DMS53 (cell line): ENCODE measurements at regions not wholly inside any gene's neighbourhood (a gene's known extent, or its start where the extent isn't known, plus 50 kb on each side); places are given as distances from the start of the nearest gene placed in this dataset.
A peak's percentile ranks its signal among the peaks of the same experiment; 100 is the strongest.

Experiments used
- DNase-seq: peaks from one replicate; lab custom pipeline; 2025; lab: John Stamatoyannopoulos, UW

GRCh38 chr15:68871507-68871906 lies 50.8 kb upstream of the ANP32A start:
- no peak for DNase-seq

DNA sequence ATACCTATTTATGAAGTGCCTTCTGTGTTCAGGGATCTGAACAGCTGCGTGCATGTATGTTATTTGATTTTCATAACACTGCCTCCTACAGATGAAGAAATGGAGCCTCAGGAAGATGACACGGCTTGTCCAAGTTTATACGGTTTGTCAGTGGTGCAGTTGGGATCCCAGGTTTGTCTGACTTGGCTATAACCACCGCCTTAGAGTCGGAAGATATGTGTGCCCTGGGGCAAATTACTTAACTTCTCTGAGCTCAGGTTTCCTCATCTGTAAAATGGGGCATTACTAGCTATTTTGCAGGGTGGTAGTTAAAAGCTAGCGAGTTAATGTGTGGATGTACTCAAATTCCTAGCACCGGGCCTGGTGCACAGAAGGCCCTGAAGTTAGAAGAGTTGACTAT lies 54.1 kb upstream of the ANP32A start:
- no peak for DNase-seq

- DNase-seq = peak; percentile 91
Measured at GRCh38 chr15:68875377-68876116, 54.8 kb upstream of the SPESP1 start.

- DNase-seq = no peak
Measured at GRCh38 chr15:68877626-68878025, 52.7 kb upstream of the SPESP1 start.

DNA sequence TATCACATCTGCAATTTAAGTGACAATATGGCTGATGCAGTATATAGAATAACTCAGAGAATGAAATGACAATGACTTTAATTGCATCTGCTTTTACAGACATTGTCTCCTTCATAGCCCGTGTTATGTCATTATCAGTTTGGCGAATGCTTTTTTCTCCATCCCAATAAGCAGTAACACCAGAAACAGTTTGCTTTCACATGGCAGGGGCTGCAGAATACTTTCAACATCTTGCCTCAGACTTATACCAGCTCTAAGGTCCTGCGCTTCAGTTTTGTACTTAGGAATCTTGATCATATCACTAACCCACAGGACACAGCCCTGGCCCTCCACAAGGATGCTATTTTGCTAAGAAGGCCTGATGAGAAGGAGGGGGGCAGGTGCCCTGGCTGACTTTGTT lies 49.9 kb upstream of the SPESP1 start:
- no peak for DNase-seq
